NCI-H1417 (cell line): ENCODE measurements at regions not wholly inside any gene's neighbourhood (a gene's known extent, or its start where the extent isn't known, plus 50 kb on each side); places are given as distances from the start of the nearest gene placed in this dataset.
"Not testable (repeated sequence)": the region's sequence is repeated elsewhere in the genome, so short reads cannot be mapped to it uniquely, and the experiment has no call there.

Source experiments
- DNase-seq, 3 experiments: peaks; one replicate each; lab custom pipeline; 2025; lab: John Stamatoyannopoulos, UW

- DNase-seq = no peak
Observed at GRCh38 chr6:814378-815347, 121.7 kb upstream of the EXOC2 start.

GRCh38 chr6:811831-812230, 118.9 kb upstream of the EXOC2 start:
- DNase-seq = no peak

- no peak for DNase-seq
Observed at GRCh38 chr6:811191-811590, 118.3 kb upstream of the EXOC2 start.

GRCh38 chr6:804771-805170, 111.8 kb upstream of the EXOC2 start:
- no peak for DNase-seq

GRCh38 chr6:804317-804716, 111.4 kb upstream of the EXOC2 start:
- DNase-seq = no peak

- DNase-seq = no peak
Observed at GRCh38 chr6:803191-803977, 110.4 kb upstream of the EXOC2 start.

- no peak for DNase-seq
Observed at GRCh38 chr6:802701-803100, 109.8 kb upstream of the EXOC2 start.

- not testable (repeated sequence) for DNase-seq
Observed at GRCh38 chr6:802223-802622, 109.3 kb upstream of the EXOC2 start.

- no peak for DNase-seq
Observed at GRCh38 chr6:799769-800168, 106.8 kb upstream of the EXOC2 start.

- DNase-seq = peak; percentile 12 to 71 (median 41)
Observed at GRCh38 chr6:797479-798077, 104.6 kb upstream of the EXOC2 start.

GRCh38 chr6:795046-795685, 102.2 kb upstream of the EXOC2 start:
- peak in 1 of 3 experiments; percentile 36 for DNase-seq

- no peak for DNase-seq
Observed at GRCh38 chr6:793261-793660, 100.3 kb upstream of the EXOC2 start.

GRCh38 chr6:792662-793061, 99.7 kb upstream of the EXOC2 start:
- DNase-seq = no peak

GRCh38 chr6:788058-788457, 95.1 kb upstream of the EXOC2 start:
- no peak for DNase-seq

- no peak for DNase-seq
Observed at GRCh38 chr6:786946-787763, 94.2 kb upstream of the EXOC2 start.

GRCh38 chr6:783966-784735, 91.2 kb upstream of the EXOC2 start:
- DNase-seq = no peak

- DNase-seq = no peak
Observed at GRCh38 chr6:782141-782540, 89.2 kb upstream of the EXOC2 start.

- DNase-seq = peak in 1 of 3 experiments; percentile 51
Observed at GRCh38 chr6:781350-781961, 88.5 kb upstream of the EXOC2 start.

GRCh38 chr6:780706-781105, 87.8 kb upstream of the EXOC2 start:
- DNase-seq = no peak

GRCh38 chr6:776951-777350, 84.0 kb upstream of the EXOC2 start:
- DNase-seq = no peak
